ENCODE measurements at regions not wholly inside any gene's neighbourhood (a gene's known extent, or its start where the extent isn't known, plus 50 kb on each side); places are given as distances from the start of the nearest gene placed in this dataset.

- no peak for TF ChIP-seq CTCF (IDR thresholded peaks at IDR 0.05)
- no peak for TF ChIP-seq POLR2A (IDR thresholded peaks at IDR 0.05)
These were observed 507.5 kb downstream of the MTRR start for GRCh38 chr5:8376478-8376877.
